PC-3 (cell line): ENCODE measurements at regions not wholly inside any gene's neighbourhood (a gene's known extent, or its start where the extent isn't known, plus 50 kb on each side); places are given as distances from the start of the nearest gene placed in this dataset.

Experiments
- ATAC-seq: fragments of 200-7000 bp; cut with Tn5 transposase; 2 replicates; pipeline ENCODE4 v1.9.1; 2020; ENCODE audit warnings: mild to moderate bottlenecking, moderate library complexity
- BruUV-seq: library from RNA; stranded (reverse); fragments of 400-500 nt; replicated peaks from 2 replicates; lab custom pipeline; 2021; lab: Mats Ljungman, UMichigan
- CTCF ChIA-PET: fragments of 300-600 bp; sonication (Branson Sonifier 250); formaldehyde crosslinking; loops from one replicate; lab custom pipeline; 2022; ENCODE audit warnings: antibody characterized with exemption; lab: Charles Lee
- POLR2A ChIA-PET: fragments of 300-600 bp; sonication (Branson Sonifier 250); formaldehyde crosslinking; loops from one replicate; lab custom pipeline; 2022; ENCODE audit warnings: antibody characterized with exemption; ENCODE audit not compliant: unreplicated experiment; lab: Charles Lee
- DNase-seq: peaks from one replicate; pipeline ENCODE4 v3.0.0-alpha.2; 2015
- H2AFZ ChIP-seq: fragments of 300-600 bp; sonication (generic); 2 replicates; pipeline ENCODE4 v1.6.0; 2016; ENCODE audit warnings: antibody characterized with exemption, low read length
- H3F3A ChIP-seq: fragments of 300-600 bp; sonication (generic); one replicate; pipeline ENCODE4 v1.6.0; 2017; ENCODE audit warnings: antibody characterized with exemption, low read length, control low read depth, mild to moderate bottlenecking; ENCODE audit not compliant: unreplicated experiment
- H3K27ac ChIP-seq: fragments of 300-600 bp; sonication (generic); 2 replicates; pipeline ENCODE4 v1.5.1; 2016; ENCODE audit warnings: mild to moderate bottlenecking, low read length
- H3K27me3 ChIP-seq: fragments of 300-600 bp; sonication (generic); 2 replicates; pipeline ENCODE4 v1.6.1; 2016; ENCODE audit warnings: low read length, mixed read lengths
- H3K36me3 ChIP-seq: fragments of 300-600 bp; sonication (generic); 2 replicates; pipeline ENCODE4 v1.6.1; 2016; ENCODE audit warnings: low read depth, mixed run types, low read length, mixed read lengths
- H3K4me1 ChIP-seq: fragments of 300-600 bp; sonication (generic); 2 replicates; pipeline ENCODE4 v1.5.1; 2016; ENCODE audit warnings: low read length; ENCODE audit not compliant: insufficient read depth
- H3K4me2 ChIP-seq: fragments of 300-600 bp; sonication (generic); 2 replicates; pipeline ENCODE4 v1.6.0; 2016; ENCODE audit warnings: low read length
- H3K4me3 ChIP-seq: fragments of 300-600 bp; sonication (generic); 2 replicates; pipeline ENCODE4 v1.5.1; 2016; ENCODE audit warnings: mild to moderate bottlenecking, low read length, mixed read lengths
- H3K79me2 ChIP-seq: fragments of 300-600 bp; sonication (generic); 2 replicates; pipeline ENCODE4 v1.6.1; 2017; ENCODE audit warnings: low read length, mixed read lengths
- H3K9ac ChIP-seq: fragments of 300-600 bp; sonication (generic); 2 replicates; pipeline ENCODE4 v1.6.0; 2016; ENCODE audit warnings: mild to moderate bottlenecking, low read length
- H3K9me2 ChIP-seq: fragments of 300-600 bp; sonication (generic); replicated peaks from 2 replicates; pipeline ENCODE4 v1.6.1; 2016; ENCODE audit warnings: mixed run types, low read length, mixed read lengths
- H3K9me3 ChIP-seq: fragments of 300-600 bp; sonication (generic); 2 replicates; pipeline ENCODE4 v1.6.1; 2016; ENCODE audit warnings: low read length, mixed read lengths
- H4K20me1 ChIP-seq: fragments of 300-600 bp; sonication (generic); 2 replicates; pipeline ENCODE4 v1.6.1; 2016; ENCODE audit warnings: low read length, mixed read lengths
- EZH2 ChIP-seq: fragments of 300-600 bp; sonication (generic); IDR thresholded peaks from one replicate; pipeline ENCODE4 v1.6.1; 2017; ENCODE audit warnings: antibody characterized with exemption, mild to moderate bottlenecking, low read length; ENCODE audit not compliant: unreplicated experiment
- EZH2phosphoT487 ChIP-seq: fragments of 300-600 bp; sonication (generic); IDR thresholded peaks from 2 replicates; pipeline ENCODE4 v1.6.1; 2018; ENCODE audit warnings: mild to moderate bottlenecking, antibody characterized with exemption, low read length, borderline replicate concordance
- intact Hi-C: fragments of 100-400 bp; cut with micrococcal nuclease; formaldehyde crosslinking; loops from 2 replicates; pipeline ENCODE4 v1.9.0; 2023
- TF ChIP-seq, protein P1 (sequence below): fragments of 300-600 bp; sonication (generic); conservative IDR thresholded peaks from 2 replicates; pipeline ENCODE4 v1.5.1; 2017; ENCODE audit warnings: antibody characterized with exemption, low read depth, mild to moderate bottlenecking, low read length

DNA sequence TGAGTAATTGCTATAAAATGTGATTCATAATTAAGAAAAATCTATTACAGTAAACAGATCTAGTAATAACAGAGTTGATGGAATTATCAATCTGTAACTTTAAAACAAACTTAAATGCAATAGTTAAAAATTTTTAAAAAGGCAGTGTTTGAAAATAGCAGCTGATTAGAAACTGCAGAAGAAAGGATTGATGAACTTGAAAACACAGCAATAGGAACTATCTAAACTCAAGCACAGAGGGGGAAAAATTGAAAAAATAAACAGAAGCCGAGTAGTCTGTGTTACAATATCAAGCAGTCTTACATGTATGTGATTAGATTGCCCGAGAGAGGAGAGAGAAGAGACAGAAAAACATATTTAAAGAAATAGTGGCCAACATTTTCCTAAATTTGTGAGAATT, 569.0 kb upstream of the B3GALT2 start:
- H3K4me1 ChIP-seq: no peaks in the 10 kb centered on the region
- no peaks in the 10 kb centered on the region for H4K20me1 ChIP-seq
- no TSS peak for BruUV-seq
- no peak overlapping the region for H3K9ac ChIP-seq
- no peak for ATAC-seq
- no peak overlapping the region for H3K4me3 ChIP-seq
- no peak for DNase-seq
- CTCF ChIA-PET: no interaction called here
- no peaks in the 10 kb centered on the region for H3K79me2 ChIP-seq
- no peaks in the 10 kb centered on the region for H3K27me3 ChIP-seq
- TF ChIP-seq EZH2 (no peak), EZH2phosphoT487 (no peak)
- TF ChIP-seq, protein P1, sequence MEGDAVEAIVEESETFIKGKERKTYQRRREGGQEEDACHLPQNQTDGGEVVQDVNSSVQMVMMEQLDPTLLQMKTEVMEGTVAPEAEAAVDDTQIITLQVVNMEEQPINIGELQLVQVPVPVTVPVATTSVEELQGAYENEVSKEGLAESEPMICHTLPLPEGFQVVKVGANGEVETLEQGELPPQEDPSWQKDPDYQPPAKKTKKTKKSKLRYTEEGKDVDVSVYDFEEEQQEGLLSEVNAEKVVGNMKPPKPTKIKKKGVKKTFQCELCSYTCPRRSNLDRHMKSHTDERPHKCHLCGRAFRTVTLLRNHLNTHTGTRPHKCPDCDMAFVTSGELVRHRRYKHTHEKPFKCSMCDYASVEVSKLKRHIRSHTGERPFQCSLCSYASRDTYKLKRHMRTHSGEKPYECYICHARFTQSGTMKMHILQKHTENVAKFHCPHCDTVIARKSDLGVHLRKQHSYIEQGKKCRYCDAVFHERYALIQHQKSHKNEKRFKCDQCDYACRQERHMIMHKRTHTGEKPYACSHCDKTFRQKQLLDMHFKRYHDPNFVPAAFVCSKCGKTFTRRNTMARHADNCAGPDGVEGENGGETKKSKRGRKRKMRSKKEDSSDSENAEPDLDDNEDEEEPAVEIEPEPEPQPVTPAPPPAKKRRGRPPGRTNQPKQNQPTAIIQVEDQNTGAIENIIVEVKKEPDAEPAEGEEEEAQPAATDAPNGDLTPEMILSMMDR: no peak; the same call in 1 of the 2 replicates
- no peaks in the 10 kb centered on the region for H3K9me3 ChIP-seq
- H3K27ac ChIP-seq: no peak overlapping the region
- H3K9me2 ChIP-seq: no peaks in the 10 kb centered on the region
- POLR2A ChIA-PET: no interaction called here
- no peaks in the 10 kb centered on the region for H3F3A ChIP-seq
- intact Hi-C loops: no loop called here
- H2AFZ ChIP-seq: no peak overlapping the region
- H3K4me2 ChIP-seq: no peak overlapping the region
- H3K36me3 ChIP-seq: no peaks in the 10 kb centered on the region

DNA sequence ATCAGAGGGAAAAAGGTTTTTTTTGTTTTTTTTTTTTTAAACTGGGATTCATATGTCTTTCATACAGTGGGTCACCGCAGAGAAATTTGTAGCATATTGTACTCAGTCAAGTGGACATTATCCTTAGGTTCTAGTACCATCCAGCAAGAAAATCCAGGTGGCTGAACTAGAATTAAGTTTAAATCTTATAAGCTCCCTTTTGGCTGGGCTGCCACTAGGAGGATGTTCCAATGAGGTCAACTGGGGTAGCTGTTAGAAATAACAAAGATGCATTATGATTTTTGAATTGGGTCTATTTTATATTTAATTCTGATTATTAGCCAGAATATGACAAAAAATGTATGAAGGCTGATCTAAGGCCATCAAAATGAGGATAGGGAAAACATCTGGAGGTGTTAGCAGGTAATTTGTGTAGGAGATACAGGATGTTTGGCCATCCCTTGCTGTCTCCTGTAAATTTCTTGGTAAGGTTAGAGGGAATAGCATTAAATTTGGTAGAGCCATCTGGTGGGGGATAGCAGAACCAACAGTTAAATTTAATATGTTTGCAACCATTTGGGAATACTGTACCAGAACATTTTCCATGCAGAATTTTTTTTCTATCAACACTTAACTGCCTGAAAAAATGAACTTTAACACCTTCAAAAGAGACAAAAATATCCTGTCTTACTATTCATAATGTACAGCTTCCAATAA, 568.5 kb upstream of the B3GALT2 start:
- ChIA-PET POLR2A (no interaction called here), CTCF (no interaction called here)
- BruUV-seq: no TSS peak
- no peaks in the 10 kb centered on the region for H3F3A ChIP-seq
- intact Hi-C loops: no loop called here
- no peaks in the 10 kb centered on the region for H3K9me3 ChIP-seq
- H3K79me2 ChIP-seq: no peaks in the 10 kb centered on the region
- no peak overlapping the region for H3K9ac ChIP-seq
- TF ChIP-seq EZH2: no peak
- TF ChIP-seq EZH2phosphoT487: no peak
- TF ChIP-seq, protein P1: peak; percentile 50; the same call in 1 of the 2 replicates
- no peaks in the 10 kb centered on the region for H3K9me2 ChIP-seq
- H3K27me3 ChIP-seq: no peaks in the 10 kb centered on the region
- H3K4me2 ChIP-seq: no peak overlapping the region
- no peak overlapping the region for H3K27ac ChIP-seq
- H4K20me1 ChIP-seq: no peaks in the 10 kb centered on the region
- no peaks in the 10 kb centered on the region for H3K4me1 ChIP-seq
- no peak overlapping the region for H2AFZ ChIP-seq
- no peak for ATAC-seq
- H3K36me3 ChIP-seq: no peaks in the 10 kb centered on the region
- peak; percentile 29 for DNase-seq
- no peak overlapping the region for H3K4me3 ChIP-seq

DNA sequence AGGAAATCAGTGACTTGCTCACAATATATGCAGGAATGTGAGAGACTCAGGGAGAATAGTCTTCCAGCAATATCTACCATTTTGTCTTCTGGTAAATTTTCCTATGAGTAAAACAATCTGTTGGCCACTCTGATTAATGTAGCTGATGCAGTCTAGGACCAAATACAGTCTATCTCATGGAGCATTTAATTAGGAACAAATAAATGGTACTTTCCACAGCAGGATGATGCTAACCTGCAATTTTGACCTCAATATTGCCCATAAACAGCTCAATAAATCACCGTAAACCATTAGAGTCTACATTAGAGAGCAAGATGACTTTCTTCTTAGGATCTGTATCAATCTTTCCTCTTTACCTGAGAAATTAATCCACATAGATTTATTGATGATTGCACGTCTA, 567.7 kb upstream of the B3GALT2 start:
- Histone ChIP-seq H3F3A (no peaks in the 10 kb centered on the region), H3K36me3 (no peaks in the 10 kb centered on the region), H3K4me3 (no peak overlapping the region), H3K4me1 (no peaks in the 10 kb centered on the region), H3K9me3 (no peaks in the 10 kb centered on the region), H3K79me2 (no peaks in the 10 kb centered on the region), H2AFZ (no peak overlapping the region), H3K27me3 (no peaks in the 10 kb centered on the region), H4K20me1 (no peaks in the 10 kb centered on the region), H3K4me2 (no peak overlapping the region), H3K27ac (no peak overlapping the region), H3K9ac (no peak overlapping the region), H3K9me2 (no peaks in the 10 kb centered on the region)
- no TSS peak for BruUV-seq
- no peak for ATAC-seq
- intact Hi-C loops: no loop called here
- CTCF ChIA-PET: no interaction called here
- POLR2A ChIA-PET: no interaction called here
- TF ChIP-seq EZH2phosphoT487: no peak
- TF ChIP-seq EZH2: no peak
- TF ChIP-seq, protein P1: no peak
- no peak for DNase-seq
